Midbrain (tissue), 1 donor: ENCODE measurements at regions not wholly inside any gene's neighbourhood (a gene's known extent, or its start where the extent isn't known, plus 50 kb on each side); places are given as distances from the start of the nearest gene placed in this dataset.
"Not testable (repeated sequence)": the region's sequence is repeated elsewhere in the genome, so short reads cannot be mapped to it uniquely, and the experiment has no call there.

Source experiments
- DNase-seq: peaks from one replicate; lab custom pipeline; 2025; lab: John Stamatoyannopoulos, UW

DNA sequence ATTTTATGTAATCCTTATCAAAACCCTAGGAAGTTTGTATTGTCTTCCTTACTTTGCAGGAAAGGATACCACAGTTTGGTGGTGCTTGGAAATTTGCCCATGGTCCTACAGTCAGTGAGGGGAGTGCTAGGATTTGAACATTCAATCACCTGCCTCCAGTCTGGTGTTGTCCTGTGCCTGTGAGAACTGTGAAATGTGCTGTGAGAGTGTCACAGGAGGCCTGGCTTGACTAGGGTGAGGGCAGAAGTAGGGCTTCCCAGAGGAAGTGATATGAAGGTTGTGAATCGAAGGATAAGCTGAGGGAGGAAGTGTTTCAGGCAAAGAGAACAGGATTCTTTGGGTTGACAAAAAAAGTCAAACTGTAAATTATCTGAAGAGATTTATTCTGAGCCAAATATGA is 424.4 kb downstream of the TMEM135 start:
- no peak for DNase-seq

DNA sequence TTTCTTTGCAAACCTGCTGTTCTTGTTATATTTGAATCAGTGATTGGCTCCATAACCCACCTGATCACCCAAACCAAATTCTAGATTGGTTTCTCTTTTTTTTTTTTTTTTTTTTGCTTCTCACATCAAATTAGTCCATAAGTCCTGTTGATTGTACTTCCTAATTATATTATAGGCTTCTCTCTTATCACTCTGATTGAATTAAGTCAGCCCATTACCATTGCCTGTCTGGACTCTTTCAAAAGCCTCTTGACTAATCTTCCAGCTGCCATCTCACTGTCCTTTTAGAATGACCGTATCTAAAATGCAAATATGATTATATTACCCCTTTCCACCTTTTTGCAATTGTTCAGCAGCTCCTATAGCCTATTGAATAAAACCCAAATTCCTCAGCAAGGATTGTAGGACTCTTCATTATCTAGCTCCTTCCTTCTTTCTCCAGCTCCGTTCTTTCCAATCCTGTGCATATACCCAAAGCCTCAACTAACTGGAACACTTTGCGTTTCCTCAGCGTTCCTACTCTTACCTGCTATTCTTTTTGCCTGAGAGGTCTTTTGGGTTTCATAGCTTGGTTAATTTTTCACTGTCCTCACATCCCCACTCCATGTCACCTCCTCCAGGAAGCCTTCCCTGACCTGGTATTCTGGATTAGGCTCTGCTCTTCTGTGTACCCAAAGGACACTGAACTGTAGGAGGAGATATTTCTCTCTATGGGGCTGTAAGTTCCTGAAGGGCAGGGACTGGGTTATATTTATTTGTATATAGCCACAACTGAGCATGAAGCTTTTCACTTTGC is 423.3 kb downstream of the TMEM135 start:
- DNase-seq = no peak

DNA sequence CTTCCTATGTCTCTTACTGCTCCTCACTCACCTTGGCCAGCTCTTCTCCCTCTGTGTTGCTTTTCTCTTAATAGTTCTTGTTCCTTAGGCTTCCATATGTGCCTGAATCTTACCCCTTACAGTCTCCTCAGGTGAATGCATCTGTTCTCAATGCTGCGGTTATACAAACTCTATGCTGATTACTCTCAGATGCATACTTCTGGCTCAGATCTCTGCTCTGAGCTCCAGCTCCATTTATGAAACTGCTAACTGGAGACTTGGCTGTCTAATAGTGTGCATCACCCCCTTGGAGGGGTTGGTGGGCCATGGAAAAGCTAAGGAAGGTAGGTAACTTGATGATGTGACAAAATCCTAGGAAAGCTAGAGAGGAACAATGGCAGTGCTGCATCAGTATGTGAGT is 422.5 kb downstream of the TMEM135 start:
- DNase-seq = no peak

DNA sequence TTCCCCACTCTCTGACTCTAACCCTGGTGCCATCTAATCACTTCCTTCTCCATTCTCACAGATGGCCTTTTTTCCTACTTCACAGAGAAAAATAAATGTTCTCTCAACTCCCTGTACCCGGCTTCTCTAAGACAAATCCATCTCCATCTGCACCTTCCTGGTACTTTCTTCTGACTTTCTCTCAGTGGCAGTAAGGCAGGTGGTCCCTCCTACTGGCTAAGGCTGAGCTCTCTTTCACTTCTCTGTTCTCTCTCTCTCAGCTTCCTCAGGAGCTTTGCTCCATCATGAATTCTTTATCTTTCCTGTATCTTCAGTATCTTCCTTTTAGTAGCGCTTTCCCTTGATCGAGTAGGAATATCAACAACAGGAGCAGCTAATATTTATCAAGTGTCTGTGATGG is 421.6 kb downstream of the TMEM135 start:
- DNase-seq = no peak

DNA sequence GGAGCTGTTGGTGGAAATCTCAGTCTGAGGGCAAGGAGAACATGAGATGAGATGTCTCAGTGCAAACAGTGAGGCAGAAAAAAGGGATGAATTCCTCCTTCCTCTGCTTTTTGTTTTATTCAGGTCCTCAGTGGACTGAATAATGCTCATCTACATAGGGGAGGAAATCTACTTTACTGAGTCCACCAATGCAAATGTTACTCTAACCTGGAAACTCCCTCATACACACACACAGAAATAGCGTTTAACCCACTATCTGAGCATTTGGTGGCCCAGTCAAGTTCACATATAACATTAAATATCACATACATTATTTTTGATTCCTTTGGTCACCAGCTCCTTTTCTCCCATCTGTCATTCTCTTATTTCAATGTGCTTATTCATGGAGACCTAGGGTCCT is 418.8 kb downstream of the TMEM135 start:
- no peak for DNase-seq

DNA sequence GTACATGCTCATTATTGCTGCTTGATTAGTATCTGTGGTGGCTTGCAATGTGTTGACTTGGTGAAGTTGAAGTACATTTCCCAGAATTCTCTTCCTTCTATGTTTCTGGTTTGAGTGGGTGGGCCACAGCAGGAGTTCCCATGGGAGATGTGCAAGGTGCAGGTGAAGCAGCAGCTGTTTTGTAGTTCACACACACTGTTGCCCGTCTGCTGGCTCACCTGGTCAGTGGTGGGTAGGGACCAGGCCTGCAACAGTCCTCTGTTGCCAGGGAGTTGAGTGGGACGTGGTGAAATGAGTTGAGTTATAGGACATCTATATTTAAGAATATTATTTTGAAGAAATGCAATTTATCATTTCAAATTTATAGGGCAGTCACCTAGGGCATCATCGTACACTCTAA is 417.4 kb downstream of the TMEM135 start:
- no peak for DNase-seq

DNA sequence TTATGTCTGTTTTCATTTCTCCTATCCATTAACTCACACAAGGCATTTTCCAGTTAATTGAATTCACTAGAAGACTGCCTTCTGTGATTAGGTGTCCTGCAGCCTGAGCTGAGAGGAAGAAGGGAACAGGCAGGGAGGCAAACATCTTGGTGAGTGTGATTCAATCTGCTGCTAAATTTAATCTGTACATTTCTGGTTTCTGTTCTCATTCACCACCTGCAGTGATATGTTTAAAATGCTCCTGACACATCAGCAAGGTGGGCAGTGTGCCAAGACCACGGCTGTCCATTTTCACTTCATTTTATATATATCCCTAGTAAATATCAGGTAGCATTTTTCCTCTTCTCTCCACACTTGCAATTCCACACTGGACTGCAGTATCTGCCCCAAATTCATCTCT is 416.5 kb downstream of the TMEM135 start:
- no peak for DNase-seq

DNA sequence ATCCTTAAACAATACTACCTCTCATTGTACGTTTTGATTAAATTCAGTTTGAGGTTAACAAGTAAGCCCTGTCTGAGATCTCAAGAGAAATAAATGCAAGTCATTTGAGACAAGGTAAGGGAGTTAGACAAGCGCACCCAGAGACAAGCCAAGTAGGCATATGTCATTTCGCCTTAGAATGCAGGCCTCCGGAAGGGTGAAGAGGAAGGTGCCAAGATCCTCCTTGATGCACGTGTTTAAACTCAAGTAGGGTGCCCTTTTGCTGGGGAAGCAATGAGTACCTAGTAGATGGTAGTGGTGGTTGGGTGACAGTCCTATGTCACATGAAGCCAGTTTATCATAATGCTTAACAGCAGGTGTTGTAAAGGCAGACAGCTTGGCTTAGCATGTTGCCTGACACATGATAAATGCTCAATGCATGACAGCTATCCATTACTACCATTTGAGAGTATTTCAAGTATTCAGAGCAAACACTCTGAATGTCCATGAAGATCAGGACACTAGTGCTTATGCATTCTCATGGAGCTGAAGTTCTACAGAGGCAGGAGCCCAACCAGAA is 415.9 kb downstream of the TMEM135 start:
- no peak for DNase-seq

DNA sequence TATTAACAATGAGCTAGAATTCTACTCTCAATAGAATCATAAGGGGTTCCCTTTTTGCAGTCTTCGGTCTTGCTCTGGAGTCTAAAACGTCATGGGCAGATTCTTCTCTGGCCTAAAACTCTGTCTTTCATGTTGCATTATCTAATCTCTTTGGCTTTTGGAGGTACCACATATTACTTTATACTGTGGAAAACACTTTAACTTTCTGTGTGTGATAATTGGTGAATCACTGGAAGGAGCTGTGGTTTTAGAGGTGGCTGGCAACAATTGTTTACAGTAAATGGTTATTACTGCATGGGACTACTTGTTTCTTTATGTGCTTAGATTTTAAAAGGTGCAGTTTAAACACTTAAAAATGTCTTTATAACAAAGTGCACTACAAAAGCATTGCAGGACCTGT is 414.3 kb downstream of the TMEM135 start:
- not testable (repeated sequence) for DNase-seq

DNA sequence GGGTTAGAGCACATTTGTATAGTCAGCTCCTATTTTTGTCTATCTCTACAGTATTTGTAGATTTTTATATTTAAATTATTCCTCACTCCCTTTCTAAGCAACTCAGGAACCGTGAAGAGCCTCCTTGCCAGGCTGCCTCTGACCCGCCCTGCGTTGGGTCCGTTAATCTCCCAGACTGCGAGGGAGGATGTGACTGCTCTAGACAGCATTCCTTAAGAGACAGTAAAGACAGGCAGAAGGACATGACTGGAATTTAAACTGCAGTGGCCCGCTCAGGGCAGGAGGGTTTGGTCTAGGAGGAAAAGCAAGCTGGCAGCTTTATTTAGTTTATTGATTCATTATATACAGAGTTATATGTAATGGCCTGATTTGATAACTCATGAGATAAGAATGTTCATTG is 413.7 kb downstream of the TMEM135 start:
- DNase-seq = no peak

DNA sequence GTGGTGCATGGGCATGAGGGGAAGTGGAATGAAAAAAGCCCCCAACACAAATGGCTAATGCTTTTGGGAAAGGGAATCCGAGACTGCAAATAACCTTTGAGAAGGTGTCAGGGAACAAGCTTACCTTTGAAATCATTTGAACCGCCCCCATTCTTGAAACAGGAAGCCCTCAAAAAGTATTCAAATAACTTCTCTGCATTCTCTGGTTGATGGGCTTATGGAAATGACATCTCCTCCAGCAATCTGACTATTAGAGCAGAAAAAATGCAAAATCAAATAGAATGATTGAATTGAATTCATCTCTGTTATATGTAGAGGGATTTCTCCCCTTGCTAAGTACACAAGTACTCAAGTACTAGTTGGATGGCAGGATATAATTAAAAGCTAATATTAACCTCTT is 409.9 kb downstream of the TMEM135 start:
- no peak for DNase-seq

DNA sequence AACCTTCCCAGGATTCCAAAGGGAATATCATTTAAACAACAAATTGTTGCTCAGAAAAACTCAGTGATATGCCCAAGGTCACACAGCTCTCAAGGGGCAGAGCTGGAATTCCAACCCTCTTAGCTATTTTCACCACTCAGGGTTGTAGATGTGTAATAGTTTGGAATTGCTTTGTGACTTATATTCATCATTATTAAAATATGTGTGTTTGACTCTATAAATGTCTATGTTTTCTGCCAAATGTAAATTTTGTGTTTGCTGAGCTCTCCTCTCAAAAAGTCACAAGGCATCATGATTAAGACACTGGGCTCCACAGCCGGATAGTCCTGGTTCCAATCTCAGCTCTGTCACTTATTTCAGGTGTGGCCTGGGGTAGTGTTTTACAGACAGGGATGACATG is 407.3 kb downstream of the TMEM135 start:
- no peak for DNase-seq

DNA sequence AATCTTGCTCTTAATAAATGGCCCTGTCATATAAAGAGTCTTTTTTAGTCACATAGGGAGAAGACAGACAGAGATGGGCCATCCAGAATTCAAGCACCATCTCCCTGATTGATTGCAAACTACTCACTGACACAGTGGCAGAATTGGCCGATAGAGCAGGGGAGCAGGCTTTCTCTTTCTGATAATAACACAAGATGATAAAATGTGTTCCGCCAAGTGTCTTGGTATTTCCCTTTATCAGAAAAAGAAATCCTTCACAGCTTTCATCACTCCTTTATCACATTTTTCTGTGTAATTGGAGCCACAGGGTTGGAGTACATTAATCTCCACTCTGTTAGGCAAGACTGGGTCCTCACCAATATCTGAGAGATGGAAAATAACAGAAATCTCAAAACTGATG is 406.0 kb downstream of the TMEM135 start:
- DNase-seq = no peak

DNA sequence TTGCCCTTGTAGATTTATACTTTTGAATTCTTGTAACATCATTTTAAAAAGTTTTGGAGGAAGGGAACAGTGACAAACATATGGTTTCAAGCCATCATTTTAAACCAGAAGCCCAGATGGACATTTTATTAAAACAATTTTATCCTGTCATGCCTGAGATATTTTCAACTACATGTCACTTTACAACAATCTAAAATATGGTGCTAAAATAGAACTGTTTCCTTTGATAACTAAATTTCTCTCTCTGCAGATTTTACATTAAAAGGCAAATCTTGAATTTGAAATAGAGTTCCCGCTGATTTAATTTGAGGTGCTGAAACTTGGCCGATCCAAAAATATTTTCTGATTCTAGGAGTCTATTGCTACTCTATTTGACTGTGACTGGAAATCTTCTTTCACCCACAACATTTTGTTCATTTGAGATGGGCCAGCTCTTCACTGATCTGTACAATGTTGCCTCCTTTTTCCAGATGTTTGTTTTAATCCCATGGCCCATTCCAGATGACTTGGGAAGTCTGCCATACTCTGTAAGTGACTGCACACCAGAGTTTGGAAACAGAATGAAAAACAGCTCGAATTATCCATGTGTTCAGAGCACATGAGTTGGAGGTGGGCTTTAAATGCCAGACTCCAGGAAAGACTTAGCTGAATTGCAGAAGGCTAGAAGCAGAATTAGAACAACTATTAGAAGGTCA is 402.5 kb downstream of the TMEM135 start:
- DNase-seq = no peak

DNA sequence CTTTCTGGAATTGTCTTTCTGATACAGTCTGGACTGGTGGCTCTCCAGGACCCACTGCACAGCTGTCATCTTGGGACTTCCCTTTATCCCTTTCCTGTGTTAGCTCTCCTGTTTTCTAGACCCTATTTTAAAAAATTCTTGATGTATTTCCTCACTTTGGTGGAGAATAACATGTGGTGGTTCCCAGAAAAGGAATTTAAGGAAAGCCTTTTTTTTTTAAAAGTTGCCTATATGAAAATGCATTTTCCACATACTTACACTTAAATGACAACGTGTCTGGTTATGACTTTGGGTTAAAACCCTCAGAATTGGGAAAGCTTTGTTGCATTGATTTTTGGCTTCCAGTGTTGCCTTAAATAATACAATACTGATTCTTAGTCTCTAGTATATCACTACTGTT is 400.7 kb downstream of the TMEM135 start:
- no peak for DNase-seq

DNA sequence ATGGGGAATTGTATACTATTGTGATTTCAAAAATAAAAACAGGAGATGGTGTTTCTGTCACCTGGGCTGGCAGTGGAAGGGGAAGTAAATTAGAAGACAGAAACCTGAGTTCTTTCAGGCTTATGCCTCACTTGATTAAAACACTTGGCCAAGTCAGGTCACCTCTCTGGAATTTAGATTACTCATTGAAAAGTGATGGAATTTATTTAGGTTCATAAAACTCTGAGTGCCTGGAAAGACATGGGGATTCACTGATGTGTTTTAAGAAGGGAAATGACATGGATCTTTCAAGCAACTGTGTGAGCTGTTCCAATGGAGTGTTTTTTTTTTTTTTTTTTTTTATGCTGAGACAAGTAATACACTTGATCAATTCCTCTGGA is 400.1 kb downstream of the TMEM135 start:
- no peak for DNase-seq

DNA sequence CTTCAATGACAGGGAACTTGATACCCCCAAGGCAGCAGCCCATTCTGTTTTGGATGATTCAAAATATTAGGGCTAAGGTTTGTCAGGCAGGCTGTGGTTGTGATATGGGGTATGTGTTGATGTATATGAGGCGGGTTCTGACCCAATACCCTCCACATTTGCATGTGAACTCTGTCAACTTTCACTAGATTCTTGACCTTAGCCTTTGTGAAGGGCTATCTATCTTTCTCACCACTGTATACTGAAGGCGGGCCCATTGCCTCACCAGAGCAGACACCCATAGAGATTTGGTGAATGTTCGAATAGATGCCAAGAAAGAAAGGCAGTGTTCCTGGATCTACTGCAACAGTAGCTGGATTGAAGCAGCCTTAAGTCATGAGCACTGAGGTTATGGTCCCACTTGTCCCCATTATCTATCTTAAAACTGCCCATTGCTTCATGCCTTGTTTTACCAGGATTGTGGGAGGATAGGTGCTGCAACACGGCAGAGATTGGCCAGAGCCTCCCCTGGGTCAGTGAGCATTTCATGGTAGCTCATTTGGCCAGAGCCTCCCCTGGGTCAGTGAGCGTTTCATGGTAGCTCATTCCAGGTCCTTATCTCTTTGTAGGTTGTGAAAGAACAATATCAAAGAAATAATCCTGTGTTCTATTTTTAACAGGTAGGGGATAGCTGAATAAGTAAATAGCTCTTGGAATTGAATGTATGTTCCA is 399.6 kb downstream of the TMEM135 start:
- no peak for DNase-seq

DNA sequence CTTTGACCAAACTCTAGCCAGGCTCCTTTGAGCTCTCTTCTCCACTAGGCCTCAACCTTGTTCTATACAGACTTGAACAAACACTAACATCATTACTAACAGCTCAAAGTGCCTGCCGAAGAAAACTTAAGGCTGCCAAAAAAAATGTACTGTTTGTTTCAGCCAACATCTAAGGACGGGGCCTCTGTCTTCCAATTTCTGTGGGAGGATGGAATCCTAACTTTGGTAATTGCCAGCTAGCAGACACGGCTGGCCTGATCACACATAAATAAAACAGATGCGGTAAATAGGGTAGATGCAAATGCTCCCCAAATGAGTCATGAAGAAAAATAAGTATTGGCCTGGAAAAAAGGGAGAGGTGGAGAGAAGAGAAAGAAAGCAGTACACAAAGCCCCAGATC is 394.3 kb downstream of the TMEM135 start:
- no peak for DNase-seq

DNA sequence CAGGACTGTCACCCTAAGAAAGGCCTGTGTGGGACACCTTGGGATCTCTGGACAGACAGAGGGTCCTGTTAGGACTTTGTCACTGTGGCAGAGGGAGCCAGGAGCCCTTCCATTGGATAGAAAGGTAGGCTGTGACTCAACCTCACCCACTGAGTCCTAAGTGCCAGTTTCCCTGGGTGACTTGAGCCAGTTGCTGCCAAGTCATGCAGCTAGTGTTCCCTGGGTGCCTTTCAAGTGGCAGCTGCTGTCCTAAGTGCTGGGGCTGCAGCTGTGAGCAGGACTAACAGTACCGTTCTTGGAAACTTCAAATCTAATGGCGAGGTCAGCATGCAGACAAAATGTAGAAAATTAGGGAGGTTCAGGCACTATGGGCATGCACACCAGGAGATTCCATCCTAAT is 393.7 kb downstream of the TMEM135 start:
- DNase-seq = no peak

DNA sequence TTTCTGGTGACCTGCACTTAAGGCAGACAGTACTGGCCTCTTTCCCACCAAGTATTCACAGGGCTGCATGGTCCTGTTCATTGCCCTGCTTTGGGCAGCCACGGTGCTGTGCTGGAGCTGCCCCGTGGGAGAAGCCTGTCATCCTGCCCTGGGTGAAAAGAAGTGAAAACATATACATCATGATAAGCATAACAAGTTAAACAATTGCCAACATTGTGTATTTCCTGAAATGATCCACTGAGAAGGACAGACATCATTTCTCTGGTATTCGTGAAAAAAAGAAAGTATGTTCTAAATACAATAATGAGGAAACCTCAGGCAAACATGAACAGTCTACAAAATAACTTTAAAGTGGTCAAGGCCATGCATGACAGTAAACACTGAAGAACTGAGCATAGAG is 393.1 kb downstream of the TMEM135 start:
- DNase-seq = no peak

DNA sequence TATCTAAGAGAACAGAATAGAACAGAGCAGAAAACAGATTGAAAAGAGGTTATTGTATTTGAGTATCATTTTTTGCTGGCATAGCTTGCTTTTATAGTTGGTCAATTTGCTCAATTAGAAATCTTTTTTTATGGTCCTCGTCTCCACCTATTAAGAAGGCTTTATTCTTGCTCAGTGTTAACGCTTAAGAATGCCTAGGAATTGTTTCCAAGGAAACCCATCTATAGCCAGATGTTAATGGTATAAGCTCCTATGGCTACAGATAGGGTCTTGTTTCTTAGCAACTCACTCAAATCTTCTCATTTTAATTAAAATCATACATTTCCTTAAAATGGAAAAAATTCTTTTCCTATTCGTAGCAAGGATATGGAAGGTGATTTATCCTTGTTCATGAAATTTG is 392.3 kb downstream of the TMEM135 start:
- DNase-seq = no peak

DNA sequence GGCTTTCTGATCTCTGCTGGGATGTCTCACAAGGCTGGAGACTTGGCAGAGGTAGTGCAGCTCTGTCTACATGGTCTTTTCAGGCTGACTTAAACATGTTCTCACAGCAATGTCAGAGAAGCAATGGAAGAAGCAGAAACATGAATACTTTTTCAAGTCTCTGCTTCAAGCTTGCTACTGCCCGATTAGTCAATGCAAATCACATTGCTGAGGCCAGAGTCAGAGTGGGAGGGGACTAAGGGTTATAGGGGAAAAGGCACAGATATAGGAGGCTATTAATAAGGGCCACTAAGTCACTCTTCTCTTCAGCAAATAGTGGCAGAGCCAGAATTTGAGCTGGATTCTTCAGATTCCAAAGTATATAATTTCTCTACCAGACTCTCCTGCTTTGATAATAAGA is 390.5 kb downstream of the TMEM135 start:
- no peak for DNase-seq

DNA sequence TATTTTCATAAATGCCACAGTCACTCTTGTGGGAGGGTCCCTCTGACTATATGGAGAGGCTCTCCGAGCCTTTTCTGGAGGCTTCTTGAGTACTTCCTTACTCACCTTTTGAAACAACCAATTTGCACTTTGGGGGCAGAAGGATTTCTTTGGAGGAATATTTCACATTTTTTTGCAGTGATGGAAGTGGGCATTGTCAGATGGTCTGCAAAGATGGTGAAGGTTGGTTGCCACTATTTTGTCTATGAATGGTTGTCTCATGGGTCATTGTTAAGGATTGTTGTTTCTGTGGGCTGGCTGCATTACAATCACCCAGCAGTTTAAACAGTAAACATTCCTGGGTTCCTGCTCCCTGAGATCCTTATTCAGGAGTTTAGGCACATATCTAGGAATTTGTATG is 388.2 kb downstream of the TMEM135 start:
- no peak for DNase-seq
